Mesenchymal stem cell (in vitro differentiated cells and primary cell): ENCODE measurements at regions not wholly inside any gene's neighbourhood (a gene's known extent, or its start where the extent isn't known, plus 50 kb on each side); places are given as distances from the start of the nearest gene placed in this dataset.
"Not testable (repeated sequence)": the region's sequence is repeated elsewhere in the genome, so short reads cannot be mapped to it uniquely, and the experiment has no call there.

Experiments
- DNase-seq: peaks from one replicate; pipeline ENCODE4 v3.0.0-alpha.2; 2013
- H2AFZ ChIP-seq: one replicate; pipeline ENCODE4 v1.6.1; 2013; ENCODE audit warnings: low read depth, mild to moderate bottlenecking, control low read depth, inconsistent platforms, low read length, moderate library complexity
- H2AK5ac ChIP-seq: 2 replicates; pipeline ENCODE4 v1.6.1; 2013; ENCODE audit warnings: low read length, moderate library complexity, mild to moderate bottlenecking, inconsistent platforms; ENCODE audit not compliant: severe bottlenecking
- H2BK120ac ChIP-seq: one replicate; pipeline ENCODE4 v1.6.1; 2013; ENCODE audit warnings: low read depth, mild to moderate bottlenecking, inconsistent platforms, low read length, moderate library complexity
- H2BK12ac ChIP-seq, 2 experiments: one replicate each; pipeline ENCODE4 v1.6.1; 2013; ENCODE audit warnings: inconsistent platforms in 2 of 2, low read length in 2 of 2, mild to moderate bottlenecking in 2 of 2, moderate library complexity in 2 of 2, control low read depth in 1 of 2
- H2BK15ac ChIP-seq: one replicate; pipeline ENCODE4 v1.6.1; 2013; ENCODE audit warnings: mild to moderate bottlenecking, low read depth, inconsistent platforms; ENCODE audit not compliant: poor library complexity, severe bottlenecking
- H2BK5ac ChIP-seq: 2 replicates; pipeline ENCODE4 v1.6.1; 2013; ENCODE audit warnings: low read depth, mild to moderate bottlenecking, low read length, control low read depth, inconsistent platforms; ENCODE audit not compliant: poor library complexity, severe bottlenecking
- H3K14ac ChIP-seq, 2 experiments: one replicate each; pipeline ENCODE4 v1.6.1; 2013; ENCODE audit warnings: inconsistent platforms in 2 of 2, low read length in 2 of 2, control low read depth in 1 of 2, mild to moderate bottlenecking in 1 of 2, moderate library complexity in 1 of 2
- H3K18ac ChIP-seq, 2 experiments: one replicate each; pipeline ENCODE4 v1.6.1; 2013; ENCODE audit warnings: inconsistent platforms in 2 of 2, low read length in 2 of 2, control low read depth in 1 of 2, low read depth in 1 of 2, mild to moderate bottlenecking in 1 of 2
- H3K23ac ChIP-seq, 2 experiments: one replicate each; pipeline ENCODE4 v1.6.1; 2013; ENCODE audit warnings: inconsistent platforms in 2 of 2, low read length in 2 of 2, mild to moderate bottlenecking in 2 of 2, moderate library complexity in 2 of 2, control low read depth in 1 of 2
- H3K27ac ChIP-seq: 2 replicates; pipeline ENCODE4 v1.5.1; 2013; ENCODE audit warnings: mild to moderate bottlenecking, moderate library complexity, low read length, control low read depth, inconsistent platforms; ENCODE audit not compliant: poor library complexity, severe bottlenecking
- H3K27me3 ChIP-seq, 2 experiments: 2 replicates each; pipeline versions ENCODE4 v1.6.1 to v1.7.0; 2013; ENCODE audit warnings: low read length in 2 of 2, mild to moderate bottlenecking in 2 of 2, moderate library complexity in 2 of 2, control low read depth in 1 of 2, inconsistent platforms in 1 of 2; ENCODE audit not compliant: control insufficient read depth in 1 of 2, insufficient read depth in 1 of 2
- H3K36me3 ChIP-seq, 2 experiments: 2 replicates each; pipeline versions ENCODE4 v1.6.1 to v1.7.0; 2013; ENCODE audit warnings: low read length in 2 of 2, control low read depth in 1 of 2, inconsistent platforms in 1 of 2, low read depth in 1 of 2, mild to moderate bottlenecking in 1 of 2; ENCODE audit not compliant: insufficient read depth in 2 of 2, control insufficient read depth in 1 of 2
- H3K4ac ChIP-seq, 2 experiments: one replicate each; pipeline ENCODE4 v1.6.1; 2013; ENCODE audit warnings: inconsistent platforms in 2 of 2, low read length in 2 of 2, mild to moderate bottlenecking in 2 of 2, moderate library complexity in 2 of 2, control low read depth in 1 of 2, low read depth in 1 of 2
- H3K4me1 ChIP-seq: 2 replicates; pipeline ENCODE4 v1.6.1; 2013; ENCODE audit warnings: low read depth, low read length, control low read depth; ENCODE audit not compliant: control insufficient read depth, insufficient read depth
- H3K4me2 ChIP-seq: 2 replicates; pipeline ENCODE4 v1.6.1; 2013; ENCODE audit warnings: low read length, mild to moderate bottlenecking, inconsistent platforms; ENCODE audit not compliant: poor library complexity, severe bottlenecking
- H3K4me3 ChIP-seq, 2 experiments: 2 replicates each; pipeline versions ENCODE4 v1.5.1 to v1.7.0; 2013; ENCODE audit warnings: low read length in 2 of 2, mild to moderate bottlenecking in 2 of 2, control low read depth in 1 of 2, low read depth in 1 of 2; ENCODE audit not compliant: insufficient read depth in 1 of 2
- H3K79me1 ChIP-seq: replicated peaks from 2 replicates; pipeline ENCODE4 v1.6.1; 2013; ENCODE audit warnings: mild to moderate bottlenecking, control low read depth, low read length, inconsistent platforms; ENCODE audit not compliant: poor library complexity, severe bottlenecking
- H3K9ac ChIP-seq: 2 replicates; pipeline ENCODE4 v1.7.0; 2013; ENCODE audit warnings: mild to moderate bottlenecking, low read length, moderate library complexity
- H3K9me3 ChIP-seq: 2 replicates; pipeline ENCODE4 v1.7.0; 2013; ENCODE audit warnings: mild to moderate bottlenecking, low read length; ENCODE audit not compliant: control insufficient read depth
- H4K8ac ChIP-seq: one replicate; pipeline ENCODE4 v1.6.1; 2013; ENCODE audit warnings: inconsistent platforms, mild to moderate bottlenecking, low read length, moderate library complexity
- H4K91ac ChIP-seq: one replicate; pipeline ENCODE4 v1.6.1; 2013; ENCODE audit warnings: mild to moderate bottlenecking, low read length, inconsistent platforms
- WGBS: methylation state at CpG from one replicate; pipeline ENCODE4 v1.1.7; 2013; ENCODE audit warnings: mixed read lengths; 5-methylcytosine and 5-hydroxymethylcytosine counted together

GRCh38 chr2:139544186-139544851, 764.1 kb upstream of the NXPH2 start:
- Histone ChIP-seq H3K9me3 (peaks cover 6% of the 10 kb centered on the region), H3K27me3 (no peaks in the 10 kb centered on the region), H3K27ac (no peak overlapping the region), H3K4me1 (no peaks in the 10 kb centered on the region), H4K8ac (no peak overlapping the region), H3K79me1 (no peaks in the 10 kb centered on the region), H2AK5ac (no peak overlapping the region), H3K36me3 (no peaks in the 10 kb centered on the region), H3K23ac (no peak overlapping the region), H2BK15ac (no peak overlapping the region), H2BK12ac (no peak overlapping the region), H3K4me3 (no peak overlapping the region), H2BK120ac (no peak overlapping the region), H3K4me2 (peak overlapping the region; percentile 11), H3K18ac (no peak overlapping the region), H2BK5ac (no peak overlapping the region), H3K9ac (no peak overlapping the region), H3K14ac (no peak overlapping the region), H3K4ac (no peak overlapping the region), H4K91ac (no peak overlapping the region), H2AFZ (no peak overlapping the region)
- 63% methylated on average over 1 of the region's 3 CpGs for WGBS
- no peak for DNase-seq

- H3K79me1 ChIP-seq, H3K9ac ChIP-seq, H3K4ac ChIP-seq, H3K14ac ChIP-seq, H2AK5ac ChIP-seq, H2BK12ac ChIP-seq, DNase-seq, H3K27ac ChIP-seq, H2AFZ ChIP-seq, H3K4me1 ChIP-seq, H3K4me2 ChIP-seq, H4K8ac ChIP-seq, H2BK15ac ChIP-seq, H3K9me3 ChIP-seq, H2BK5ac ChIP-seq, H3K4me3 ChIP-seq, H3K18ac ChIP-seq, H3K36me3 ChIP-seq, H4K91ac ChIP-seq, H3K23ac ChIP-seq, H3K27me3 ChIP-seq, H2BK120ac ChIP-seq: not testable (repeated sequence)
- 89% methylated on average over 21 of the region's 21 CpGs for WGBS
These were observed 758.3 kb upstream of the NXPH2 start for GRCh38 chr2:139538332-139539020.

- H2AK5ac ChIP-seq, result no peak overlapping the region
These were observed 748.9 kb upstream of the NXPH2 start for GRCh38 chr2:139529080-139529479.

GRCh38 chr2:139526781-139527180, 746.6 kb upstream of the NXPH2 start:
- no peak overlapping the region for H2BK12ac ChIP-seq
- H2BK15ac ChIP-seq, result no peak overlapping the region
- H3K9ac ChIP-seq, result no peak overlapping the region
- no peak overlapping the region for H3K4me3 ChIP-seq
- H2BK120ac ChIP-seq, result no peak overlapping the region
- no peaks in the 10 kb centered on the region for H3K9me3 ChIP-seq
- no peaks in the 10 kb centered on the region for H3K79me1 ChIP-seq
- H3K23ac ChIP-seq, result no peak overlapping the region
- no peak for DNase-seq
- no peak overlapping the region for H3K27ac ChIP-seq
- no peaks in the 10 kb centered on the region for H3K4me1 ChIP-seq
- no peaks in the 10 kb centered on the region for H3K36me3 ChIP-seq
- no peak overlapping the region for H4K91ac ChIP-seq
- no peak overlapping the region for H4K8ac ChIP-seq
- H3K4ac ChIP-seq, result no peak overlapping the region
- H3K18ac ChIP-seq, result no peak overlapping the region
- H3K27me3 ChIP-seq, result no peaks in the 10 kb centered on the region
- no peak overlapping the region for H2BK5ac ChIP-seq
- H2AK5ac ChIP-seq, result no peak overlapping the region
- no peak overlapping the region for H2AFZ ChIP-seq
- WGBS, result no CpG with 5 or more reads among the region's 1 CpG
- H3K4me2 ChIP-seq, result no peak overlapping the region
- H3K14ac ChIP-seq, result no peak overlapping the region

More at GRCh38 chr2:139529080-139529479, 748.9 kb upstream of the NXPH2 start:
- Histone ChIP-seq H3K27ac (no peak overlapping the region), H3K9me3 (no peaks in the 10 kb centered on the region), H3K4me2 (no peak overlapping the region), H3K14ac (no peak overlapping the region), H2BK5ac (no peak overlapping the region), H3K4me3 (no peak overlapping the region), H2AFZ (no peak overlapping the region), H3K4ac (no peak overlapping the region), H3K36me3 (no peaks in the 10 kb centered on the region), H3K27me3 (no peaks in the 10 kb centered on the region), H3K9ac (no peak overlapping the region), H3K79me1 (no peaks in the 10 kb centered on the region), H4K8ac (no peak overlapping the region), H3K4me1 (no peaks in the 10 kb centered on the region), H2BK12ac (no peak overlapping the region), H3K18ac (no peak overlapping the region), H4K91ac (no peak overlapping the region), H3K23ac (no peak overlapping the region), H2BK15ac (no peak overlapping the region), H2BK120ac (no peak overlapping the region)
- no peak for DNase-seq
- WGBS, result 70% methylated on average over 2 of the region's 3 CpGs
